SK-N-SH (cell line): ENCODE measurements at regions not wholly inside any gene's neighbourhood (a gene's known extent, or its start where the extent isn't known, plus 50 kb on each side); places are given as distances from the start of the nearest gene placed in this dataset.
A peak's percentile ranks its signal among the peaks of the same experiment; 100 is the strongest.

Experiments used
- EZH2phosphoT487 ChIP-seq: fragments of 200-600 bp; sonication (generic); IDR thresholded peaks from 2 replicates; pipeline ENCODE4 v1.6.1; 2017; ENCODE audit warnings: low read depth, mixed run types, mild to moderate bottlenecking, antibody characterized with exemption, moderate library complexity, borderline replicate concordance
- MXI1 ChIP-seq: IDR thresholded peaks from 2 replicates; pipeline ENCODE4 v1.6.1; 2012; ENCODE audit warnings: mild to moderate bottlenecking, low read depth, low read length, improper control_type of control experiment
- POLR2AphosphoS5 ChIP-seq: IDR thresholded peaks from 2 replicates; pipeline ENCODE4 v1.6.1; 2012; ENCODE audit warnings: low read depth, low read length
- RCOR1 ChIP-seq: fragments of 150-350 bp; IDR thresholded peaks from 2 replicates; pipeline ENCODE4 v1.6.1; 2017; ENCODE audit warnings: antibody characterized with exemption, low read length
- RFX5 ChIP-seq: IDR thresholded peaks from 2 replicates; pipeline ENCODE4 v1.6.1; 2012; ENCODE audit warnings: mild to moderate bottlenecking, improper control_type of control experiment, low read length
- SMC3 ChIP-seq: IDR thresholded peaks from 2 replicates; pipeline ENCODE4 v1.6.1; 2012; ENCODE audit warnings: low read depth, low read length, improper control_type of control experiment
- TAF1 ChIP-seq: IDR thresholded peaks from 2 replicates; pipeline ENCODE4 v1.6.1; 2012; ENCODE audit warnings: low read depth, mild to moderate bottlenecking, low read length, moderate library complexity, borderline replicate concordance
- TF ChIP-seq, protein P1 (sequence below): fragments of 200-600 bp; sonication (generic); IDR thresholded peaks from 2 replicates; pipeline ENCODE4 v1.6.1; 2017; ENCODE audit warnings: antibody characterized with exemption, mild to moderate bottlenecking, moderate library complexity
- TF ChIP-seq, protein P2 (sequence below): IDR thresholded peaks from 2 replicates; pipeline ENCODE4 v1.6.1; 2012; ENCODE audit warnings: mild to moderate bottlenecking, low read depth, low read length, moderate library complexity
- TF ChIP-seq, protein P3 (sequence below): IDR thresholded peaks from 2 replicates; pipeline ENCODE4 v1.4.0; 2012; ENCODE audit warnings: low read depth
- TF ChIP-seq, protein P4 (sequence below): IDR thresholded peaks from 2 replicates; pipeline ENCODE4 v1.4.0; 2012; ENCODE audit warnings: low read depth, borderline replicate concordance
- TF ChIP-seq, protein P5 (sequence below): fragments of 150-350 bp; IDR thresholded peaks from 2 replicates; pipeline ENCODE4 v1.6.1; 2016; ENCODE audit warnings: mild to moderate bottlenecking, low read depth, low read length

DNA sequence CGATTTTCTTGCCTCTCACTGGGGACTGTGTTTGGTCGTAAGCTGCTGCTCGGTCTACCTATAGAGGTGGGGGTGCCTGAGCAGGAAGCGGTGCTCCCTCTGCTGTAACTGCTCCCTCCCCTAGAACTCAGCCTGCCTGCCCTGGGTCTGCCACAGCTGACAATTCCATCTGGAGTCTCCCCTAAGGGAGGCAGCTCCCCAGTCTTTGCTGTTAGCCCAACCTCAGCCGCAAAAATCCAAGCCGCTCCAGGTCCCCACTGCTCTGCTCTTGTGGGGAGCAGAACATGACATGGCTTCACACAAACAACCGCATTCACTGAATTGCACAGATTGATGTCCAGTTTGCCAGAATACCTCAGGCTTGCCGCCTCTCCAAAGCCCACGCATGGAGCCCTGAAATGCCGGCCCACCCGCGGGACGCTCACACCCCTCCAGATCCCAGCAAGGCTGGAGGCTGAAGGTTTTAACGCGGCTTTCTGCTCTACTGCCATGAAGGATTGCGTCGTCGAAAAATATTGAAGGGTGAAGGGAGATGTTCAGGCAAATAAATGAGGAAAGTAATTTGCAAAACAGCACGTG is 221.5 kb upstream of the FOXF1 start:
- TF ChIP-seq, protein P1, sequence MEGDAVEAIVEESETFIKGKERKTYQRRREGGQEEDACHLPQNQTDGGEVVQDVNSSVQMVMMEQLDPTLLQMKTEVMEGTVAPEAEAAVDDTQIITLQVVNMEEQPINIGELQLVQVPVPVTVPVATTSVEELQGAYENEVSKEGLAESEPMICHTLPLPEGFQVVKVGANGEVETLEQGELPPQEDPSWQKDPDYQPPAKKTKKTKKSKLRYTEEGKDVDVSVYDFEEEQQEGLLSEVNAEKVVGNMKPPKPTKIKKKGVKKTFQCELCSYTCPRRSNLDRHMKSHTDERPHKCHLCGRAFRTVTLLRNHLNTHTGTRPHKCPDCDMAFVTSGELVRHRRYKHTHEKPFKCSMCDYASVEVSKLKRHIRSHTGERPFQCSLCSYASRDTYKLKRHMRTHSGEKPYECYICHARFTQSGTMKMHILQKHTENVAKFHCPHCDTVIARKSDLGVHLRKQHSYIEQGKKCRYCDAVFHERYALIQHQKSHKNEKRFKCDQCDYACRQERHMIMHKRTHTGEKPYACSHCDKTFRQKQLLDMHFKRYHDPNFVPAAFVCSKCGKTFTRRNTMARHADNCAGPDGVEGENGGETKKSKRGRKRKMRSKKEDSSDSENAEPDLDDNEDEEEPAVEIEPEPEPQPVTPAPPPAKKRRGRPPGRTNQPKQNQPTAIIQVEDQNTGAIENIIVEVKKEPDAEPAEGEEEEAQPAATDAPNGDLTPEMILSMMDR: no peak
- TF ChIP-seq, protein P2, sequence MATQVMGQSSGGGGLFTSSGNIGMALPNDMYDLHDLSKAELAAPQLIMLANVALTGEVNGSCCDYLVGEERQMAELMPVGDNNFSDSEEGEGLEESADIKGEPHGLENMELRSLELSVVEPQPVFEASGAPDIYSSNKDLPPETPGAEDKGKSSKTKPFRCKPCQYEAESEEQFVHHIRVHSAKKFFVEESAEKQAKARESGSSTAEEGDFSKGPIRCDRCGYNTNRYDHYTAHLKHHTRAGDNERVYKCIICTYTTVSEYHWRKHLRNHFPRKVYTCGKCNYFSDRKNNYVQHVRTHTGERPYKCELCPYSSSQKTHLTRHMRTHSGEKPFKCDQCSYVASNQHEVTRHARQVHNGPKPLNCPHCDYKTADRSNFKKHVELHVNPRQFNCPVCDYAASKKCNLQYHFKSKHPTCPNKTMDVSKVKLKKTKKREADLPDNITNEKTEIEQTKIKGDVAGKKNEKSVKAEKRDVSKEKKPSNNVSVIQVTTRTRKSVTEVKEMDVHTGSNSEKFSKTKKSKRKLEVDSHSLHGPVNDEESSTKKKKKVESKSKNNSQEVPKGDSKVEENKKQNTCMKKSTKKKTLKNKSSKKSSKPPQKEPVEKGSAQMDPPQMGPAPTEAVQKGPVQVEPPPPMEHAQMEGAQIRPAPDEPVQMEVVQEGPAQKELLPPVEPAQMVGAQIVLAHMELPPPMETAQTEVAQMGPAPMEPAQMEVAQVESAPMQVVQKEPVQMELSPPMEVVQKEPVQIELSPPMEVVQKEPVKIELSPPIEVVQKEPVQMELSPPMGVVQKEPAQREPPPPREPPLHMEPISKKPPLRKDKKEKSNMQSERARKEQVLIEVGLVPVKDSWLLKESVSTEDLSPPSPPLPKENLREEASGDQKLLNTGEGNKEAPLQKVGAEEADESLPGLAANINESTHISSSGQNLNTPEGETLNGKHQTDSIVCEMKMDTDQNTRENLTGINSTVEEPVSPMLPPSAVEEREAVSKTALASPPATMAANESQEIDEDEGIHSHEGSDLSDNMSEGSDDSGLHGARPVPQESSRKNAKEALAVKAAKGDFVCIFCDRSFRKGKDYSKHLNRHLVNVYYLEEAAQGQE: no peak
- TF ChIP-seq, protein P3, sequence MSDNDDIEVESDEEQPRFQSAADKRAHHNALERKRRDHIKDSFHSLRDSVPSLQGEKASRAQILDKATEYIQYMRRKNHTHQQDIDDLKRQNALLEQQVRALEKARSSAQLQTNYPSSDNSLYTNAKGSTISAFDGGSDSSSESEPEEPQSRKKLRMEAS: no peak
- 0 out of 2 replicates have a peak, but pooled peaks have one; percentile 11 for TF ChIP-seq EZH2phosphoT487
- TF ChIP-seq RCOR1: no peak
- TF ChIP-seq, protein P4, sequence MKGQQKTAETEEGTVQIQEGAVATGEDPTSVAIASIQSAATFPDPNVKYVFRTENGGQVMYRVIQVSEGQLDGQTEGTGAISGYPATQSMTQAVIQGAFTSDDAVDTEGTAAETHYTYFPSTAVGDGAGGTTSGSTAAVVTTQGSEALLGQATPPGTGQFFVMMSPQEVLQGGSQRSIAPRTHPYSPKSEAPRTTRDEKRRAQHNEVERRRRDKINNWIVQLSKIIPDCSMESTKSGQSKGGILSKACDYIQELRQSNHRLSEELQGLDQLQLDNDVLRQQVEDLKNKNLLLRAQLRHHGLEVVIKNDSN: no peak
- TF ChIP-seq TAF1: no peak
- TF ChIP-seq, protein P5, sequence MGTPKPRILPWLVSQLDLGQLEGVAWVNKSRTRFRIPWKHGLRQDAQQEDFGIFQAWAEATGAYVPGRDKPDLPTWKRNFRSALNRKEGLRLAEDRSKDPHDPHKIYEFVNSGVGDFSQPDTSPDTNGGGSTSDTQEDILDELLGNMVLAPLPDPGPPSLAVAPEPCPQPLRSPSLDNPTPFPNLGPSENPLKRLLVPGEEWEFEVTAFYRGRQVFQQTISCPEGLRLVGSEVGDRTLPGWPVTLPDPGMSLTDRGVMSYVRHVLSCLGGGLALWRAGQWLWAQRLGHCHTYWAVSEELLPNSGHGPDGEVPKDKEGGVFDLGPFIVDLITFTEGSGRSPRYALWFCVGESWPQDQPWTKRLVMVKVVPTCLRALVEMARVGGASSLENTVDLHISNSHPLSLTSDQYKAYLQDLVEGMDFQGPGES: no peak
- TF ChIP-seq RFX5: no peak
- no peak for TF ChIP-seq SMC3
- TF ChIP-seq POLR2AphosphoS5: no peak
- TF ChIP-seq MXI1: no peak
